ENCODE measurements at regions not wholly inside any gene's neighbourhood (a gene's known extent, or its start where the extent isn't known, plus 50 kb on each side); places are given as distances from the start of the nearest gene placed in this dataset.

DNA sequence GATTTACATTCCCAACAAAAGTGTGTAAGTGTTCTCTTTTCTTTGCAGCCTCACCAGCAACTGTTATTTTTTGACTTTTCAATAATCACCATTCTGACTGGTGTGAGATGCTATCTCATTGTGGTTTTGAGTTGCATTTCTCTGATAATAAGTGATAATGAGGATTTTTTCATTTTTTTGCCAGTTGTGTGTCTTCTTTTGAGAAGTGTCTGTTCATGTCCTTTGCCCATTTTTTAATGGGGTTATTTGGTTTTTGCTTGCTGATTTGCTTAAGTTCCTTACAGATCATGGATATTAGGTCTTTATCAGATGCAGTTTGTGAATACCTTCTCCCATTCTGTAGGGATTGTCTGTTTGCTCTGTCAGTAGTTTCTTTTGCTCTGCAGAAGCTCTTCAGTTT, 107.7 kb downstream of the EHF start:
- CTCF ChIA-PET (ENCODE audit: unreplicated experiment): no interaction called here
- intact Hi-C loops (cut with micrococcal nuclease; ENCODE audit: unreplicated experiment): no loop called here
- Histone ChIP-seq H3K4me2 (ENCODE audit: low read length) (no peak overlapping the region), H3K27ac (ENCODE audit: low read depth, low read length, poor library complexity, severe bottlenecking) (no peak overlapping the region), H3K4me3 (ENCODE audit: low read depth, low read length, poor library complexity, severe bottlenecking) (no peak overlapping the region), H3K36me3 (ENCODE audit: insufficient read depth, low read length) (no peaks in the 10 kb centered on the region), H3K9me3 (ENCODE audit: low read length) (no peaks in the 10 kb centered on the region), H3K4me1 (ENCODE audit: insufficient read depth, low read length, poor library complexity, severe bottlenecking) (no peaks in the 10 kb centered on the region), H2AFZ (ENCODE audit: low read length) (no peak overlapping the region), H3K9me2 (ENCODE audit: insufficient read depth, low read length) (no peaks in the 10 kb centered on the region), H3K79me2 (ENCODE audit: insufficient read depth, low read depth, low read length) (no peaks in the 10 kb centered on the region), H4K20me1 (ENCODE audit: insufficient read depth, low read length) (no peaks in the 10 kb centered on the region)
- DNase-seq (ENCODE audit: low spot score): no peak
- BruUV-seq (replicated peaks): no TSS peak
- TF ChIP-seq, protein P1, sequence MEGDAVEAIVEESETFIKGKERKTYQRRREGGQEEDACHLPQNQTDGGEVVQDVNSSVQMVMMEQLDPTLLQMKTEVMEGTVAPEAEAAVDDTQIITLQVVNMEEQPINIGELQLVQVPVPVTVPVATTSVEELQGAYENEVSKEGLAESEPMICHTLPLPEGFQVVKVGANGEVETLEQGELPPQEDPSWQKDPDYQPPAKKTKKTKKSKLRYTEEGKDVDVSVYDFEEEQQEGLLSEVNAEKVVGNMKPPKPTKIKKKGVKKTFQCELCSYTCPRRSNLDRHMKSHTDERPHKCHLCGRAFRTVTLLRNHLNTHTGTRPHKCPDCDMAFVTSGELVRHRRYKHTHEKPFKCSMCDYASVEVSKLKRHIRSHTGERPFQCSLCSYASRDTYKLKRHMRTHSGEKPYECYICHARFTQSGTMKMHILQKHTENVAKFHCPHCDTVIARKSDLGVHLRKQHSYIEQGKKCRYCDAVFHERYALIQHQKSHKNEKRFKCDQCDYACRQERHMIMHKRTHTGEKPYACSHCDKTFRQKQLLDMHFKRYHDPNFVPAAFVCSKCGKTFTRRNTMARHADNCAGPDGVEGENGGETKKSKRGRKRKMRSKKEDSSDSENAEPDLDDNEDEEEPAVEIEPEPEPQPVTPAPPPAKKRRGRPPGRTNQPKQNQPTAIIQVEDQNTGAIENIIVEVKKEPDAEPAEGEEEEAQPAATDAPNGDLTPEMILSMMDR (conservative IDR thresholded peaks at IDR 0.05; ENCODE audit: low read length): no peak
- no peak for TF ChIP-seq EZH2phosphoT487 (IDR thresholded peaks at IDR 0.05; ENCODE audit: borderline replicate concordance, low read depth, low read length)
- POLR2A ChIA-PET: interaction anchor here (0.6 to 0.9 kb wide), 2 partner anchors 28 to 30 kb away, joined by 3 read pairs; no protein-coding TSS in a partner anchor

DNA sequence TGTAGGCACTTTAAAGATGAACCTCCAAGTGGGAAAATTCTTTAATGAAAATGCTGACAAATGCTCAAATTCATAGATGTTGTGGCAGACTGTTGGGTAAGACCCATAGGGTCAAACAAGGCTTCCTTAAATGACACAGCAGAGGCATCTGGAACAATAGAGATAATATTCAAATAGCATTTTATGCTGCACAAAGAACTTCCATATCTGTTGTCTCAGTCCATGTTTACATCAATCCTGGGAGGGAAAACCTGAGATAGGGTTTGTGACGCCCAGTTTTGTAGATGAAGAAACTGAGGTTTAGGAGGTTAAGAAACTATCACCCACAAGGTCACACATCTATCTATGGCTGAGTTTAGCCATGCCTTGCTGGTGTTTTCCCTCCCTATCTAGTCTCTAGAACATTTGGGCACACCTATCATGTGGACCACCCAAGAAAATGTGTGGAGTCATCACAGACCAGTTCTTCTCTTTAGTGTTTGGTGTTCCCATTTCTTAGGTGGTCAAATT, 106.4 kb downstream of the EHF start:
- no peak for DNase-seq (ENCODE audit: low spot score)
- no peaks in the 10 kb centered on the region for H3K36me3 ChIP-seq (ENCODE audit: insufficient read depth, low read length)
- H3K4me1 ChIP-seq (ENCODE audit: insufficient read depth, low read length, poor library complexity, severe bottlenecking): no peaks in the 10 kb centered on the region
- H3K9me2 ChIP-seq (ENCODE audit: insufficient read depth, low read length): no peaks in the 10 kb centered on the region
- POLR2A ChIA-PET: no interaction called here
- CTCF ChIA-PET (ENCODE audit: unreplicated experiment): no interaction called here
- no peak overlapping the region for H3K4me2 ChIP-seq (ENCODE audit: low read length)
- intact Hi-C loops (cut with micrococcal nuclease; ENCODE audit: unreplicated experiment): no loop called here
- H2AFZ ChIP-seq (ENCODE audit: low read length): no peak overlapping the region
- H3K27ac ChIP-seq (ENCODE audit: low read depth, low read length, poor library complexity, severe bottlenecking): no peak overlapping the region
- TF ChIP-seq EZH2phosphoT487 (IDR thresholded peaks at IDR 0.05; ENCODE audit: borderline replicate concordance, low read depth, low read length): no peak
- TF ChIP-seq, protein P1 (conservative IDR thresholded peaks at IDR 0.05; ENCODE audit: low read length): no peak
- H4K20me1 ChIP-seq (ENCODE audit: insufficient read depth, low read length): no peaks in the 10 kb centered on the region
- no peaks in the 10 kb centered on the region for H3K79me2 ChIP-seq (ENCODE audit: insufficient read depth, low read depth, low read length)
- no peaks in the 10 kb centered on the region for H3K9me3 ChIP-seq (ENCODE audit: low read length)
- no peak overlapping the region for H3K4me3 ChIP-seq (ENCODE audit: low read depth, low read length, poor library complexity, severe bottlenecking)
- BruUV-seq (replicated peaks): no TSS peak

DNA sequence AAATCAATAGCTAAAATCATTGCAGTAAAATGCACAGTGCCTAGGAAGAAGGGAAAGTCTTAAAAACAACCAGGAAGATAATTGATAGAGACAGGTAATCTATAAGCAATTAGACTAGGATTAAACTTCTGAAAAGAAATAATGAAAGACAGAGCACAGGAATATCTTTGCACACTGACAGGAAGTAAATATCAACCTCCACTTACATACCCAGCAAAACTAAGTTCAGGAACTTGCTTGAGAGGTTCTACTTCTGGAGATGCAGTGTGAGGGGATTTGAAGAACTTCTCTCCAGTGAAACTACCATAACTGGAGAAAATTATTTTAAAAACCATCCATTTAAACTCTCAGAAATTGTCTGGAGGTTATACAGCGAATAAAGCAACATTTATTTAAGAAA, 104.1 kb downstream of the EHF start:
- no peak for DNase-seq (ENCODE audit: low spot score)
- no peak overlapping the region for H3K27ac ChIP-seq (ENCODE audit: low read depth, low read length, poor library complexity, severe bottlenecking)
- TF ChIP-seq, protein P1 (conservative IDR thresholded peaks at IDR 0.05; ENCODE audit: low read length): no peak
- no peak for TF ChIP-seq EZH2phosphoT487 (IDR thresholded peaks at IDR 0.05; ENCODE audit: borderline replicate concordance, low read depth, low read length)
- H2AFZ ChIP-seq (ENCODE audit: low read length): no peak overlapping the region
- H3K79me2 ChIP-seq (ENCODE audit: insufficient read depth, low read depth, low read length): no peaks in the 10 kb centered on the region
- no peaks in the 10 kb centered on the region for H4K20me1 ChIP-seq (ENCODE audit: insufficient read depth, low read length)
- intact Hi-C loops (cut with micrococcal nuclease; ENCODE audit: unreplicated experiment): no loop called here
- no peak overlapping the region for H3K4me3 ChIP-seq (ENCODE audit: low read depth, low read length, poor library complexity, severe bottlenecking)
- ChIA-PET CTCF (ENCODE audit: unreplicated experiment) (no interaction called here), POLR2A (interaction anchor here (0.6 kb wide), 1 partner anchor 8 kb away, joined by 3 read pairs; no protein-coding TSS in a partner anchor)
- H3K4me1 ChIP-seq (ENCODE audit: insufficient read depth, low read length, poor library complexity, severe bottlenecking): no peaks in the 10 kb centered on the region
- H3K36me3 ChIP-seq (ENCODE audit: insufficient read depth, low read length): no peaks in the 10 kb centered on the region
- no TSS peak for BruUV-seq (replicated peaks)
- H3K9me3 ChIP-seq (ENCODE audit: low read length): no peaks in the 10 kb centered on the region
- H3K9me2 ChIP-seq (ENCODE audit: insufficient read depth, low read length): no peaks in the 10 kb centered on the region
- no peak overlapping the region for H3K4me2 ChIP-seq (ENCODE audit: low read length)

All from OCI-LY7 (cell line).